ENCODE measurements at regions not wholly inside any gene's neighbourhood (a gene's known extent, or its start where the extent isn't known, plus 50 kb on each side); places are given as distances from the start of the nearest gene placed in this dataset.

GRCh38 chr9:86751207-86751606 is 196.1 kb downstream of the GAS1 start:
- no peaks in the 10 kb centered on the region for H3K79me1 ChIP-seq (ENCODE audit: low read depth in 1 of 2, low read length in 2 of 2)
- no peaks in the 10 kb centered on the region; the same call in 1 of the 2 replicates for H3K27me3 ChIP-seq (ENCODE audit: control insufficient read depth, insufficient read depth, low read length)
- peak overlapping the region in 1 of 2 experiments; percentile 35; a peak in 1 of 4 replicates for H4K8ac ChIP-seq (ENCODE audit: low read depth in 2 of 2, low read length in 2 of 2)
- dilution Hi-C loops (cut with HindIII; ENCODE audit: low sequenced_read_pairs, unreplicated experiment) (no loop called here), in situ Hi-C loops (cut with MboI; ENCODE audit: low sequenced_read_pairs) (no loop called here), intact Hi-C loops (cut with micrococcal nuclease) (no loop called here)
- no peak overlapping the region for H3K4me3 ChIP-seq (ENCODE audit: insufficient read depth, low read depth, low read length)
- ATAC-seq (ENCODE audit: low read depth) (no peak), DNase-seq (peak; percentile 27)
- ChIA-PET POLR2A (ENCODE audit: unreplicated experiment) (no interaction called here), CTCF (no interaction called here)
- no peak for TF ChIP-seq POLR2A (IDR thresholded peaks at IDR 0.05; ENCODE audit: low read depth, low read length)
- no peak for TF ChIP-seq CTCF (conservative IDR thresholded peaks at IDR 0.05; ENCODE audit: low read depth, low read length)
- TF ChIP-seq SMC3 (IDR thresholded peaks at IDR 0.05; ENCODE audit: low read depth, low read length), result no peak
- TF ChIP-seq MAFK (IDR thresholded peaks at IDR 0.05; ENCODE audit: low read depth, low read length), result no peak
- no peak for TF ChIP-seq FOS (IDR thresholded peaks at IDR 0.05; ENCODE audit: low read depth, low read length)
- no peak for TF ChIP-seq RAD21 (IDR thresholded peaks at IDR 0.05; ENCODE audit: low read length)
- H3K9me1 ChIP-seq (ENCODE audit: insufficient read depth, low read length), result peaks cover 8% of the 10 kb centered on the region
- 100% methylated on average over 1 of the region's 4 CpGs; no CpG with 5 or more reads in 1 of the 2 experiments for WGBS, 2 experiments (ENCODE audit: extremely low coverage in 2 of 2, insufficient read length in 1 of 2)
- H3K27ac ChIP-seq (ENCODE audit: insufficient read depth, low read length), result no peak overlapping the region
- no peak overlapping the region; the same call in 1 of the 2 replicates for H4K5ac ChIP-seq (ENCODE audit: low read depth, low read length)
- H3K18ac ChIP-seq (ENCODE audit: low read depth, low read length), result peak overlapping the region; percentile 53; the same call in 1 of the 2 replicates
- H2AFZ ChIP-seq (replicated peaks; ENCODE audit: low read length, poor library complexity), result no peak overlapping the region
- H2BK15ac ChIP-seq (ENCODE audit: low read depth, low read length), result no peak overlapping the region; the same call in 2 of the 3 replicates
- peak overlapping the region; percentile 66; the same call in 1 of the 2 replicates for H2BK120ac ChIP-seq (ENCODE audit: low read depth, low read length)
- H3K23ac ChIP-seq (ENCODE audit: low read depth, low read length), result 0 out of 2 replicates have a peak overlapping the region, but pooled peaks have one; percentile 26
- BruUV-seq (replicated peaks), result no TSS peak
- H3K9ac ChIP-seq (ENCODE audit: low read depth, low read length), result no peak overlapping the region
- H3K36me3 ChIP-seq (ENCODE audit: control insufficient read depth, insufficient read depth, low read length), result no peaks in the 10 kb centered on the region
- no peak overlapping the region for H3K4me2 ChIP-seq (ENCODE audit: low read depth, low read length)
- no peak overlapping the region for H2BK5ac ChIP-seq (ENCODE audit: low read depth, low read length, poor library complexity, severe bottlenecking)
- no peak overlapping the region for H2AK9ac ChIP-seq (replicated peaks; ENCODE audit: low read depth, low read length, poor library complexity)
- H4K20me1 ChIP-seq (ENCODE audit: insufficient read depth, low read length), result no peaks in the 10 kb centered on the region
- no peak overlapping the region for H3K56ac ChIP-seq (ENCODE audit: extremely low read depth, insufficient read depth, low read length)
- peaks cover 11% of the 10 kb centered on the region for H3K4me1 ChIP-seq (ENCODE audit: control insufficient read depth, insufficient read depth, low read length)
- H2AK5ac ChIP-seq (ENCODE audit: low read depth, low read length), result peak overlapping the region; percentile 89
- peak overlapping the region; percentile 63 for H4K91ac ChIP-seq (ENCODE audit: insufficient read depth, low read depth, low read length)
- no peaks in the 10 kb centered on the region for H3K9me3 ChIP-seq (ENCODE audit: control insufficient read depth, insufficient read depth, low read length)
- peak overlapping the region; percentile 78 for H3K14ac ChIP-seq (replicated peaks; ENCODE audit: low read depth, low read length)
- H2BK20ac ChIP-seq (ENCODE audit: low read depth, low read length), result peak overlapping the region; percentile 87
- 0 out of 2 replicates have a peak overlapping the region, but pooled peaks have one; percentile 43 for H3K4ac ChIP-seq (ENCODE audit: low read depth, low read length)
